Amniotic stem cell (primary cell): ENCODE measurements at regions not wholly inside any gene's neighbourhood (a gene's known extent, or its start where the extent isn't known, plus 50 kb on each side); places are given as distances from the start of the nearest gene placed in this dataset.
"Not testable (repeated sequence)": the region's sequence is repeated elsewhere in the genome, so short reads cannot be mapped to it uniquely, and the experiment has no call there.

Experiments
- DNase-seq: peaks from one replicate; lab custom pipeline; 2025; lab: John Stamatoyannopoulos, UW

GRCh38 chr2:167749016-167749415, 498.4 kb downstream of the STK39 start:
- no peak for DNase-seq

GRCh38 chr2:167748536-167748935, 498.9 kb downstream of the STK39 start:
- no peak for DNase-seq

- no peak for DNase-seq
These were observed 501.7 kb downstream of the STK39 start for GRCh38 chr2:167745667-167746066.

GRCh38 chr2:167739921-167740320, 507.5 kb downstream of the STK39 start:
- not testable (repeated sequence) for DNase-seq

- DNase-seq, result no peak
These were observed 513.6 kb downstream of the STK39 start for GRCh38 chr2:167733747-167734146.

- no peak for DNase-seq
These were observed 515.1 kb downstream of the STK39 start for GRCh38 chr2:167732326-167732725.

GRCh38 chr2:167729911-167730310, 517.5 kb downstream of the STK39 start:
- no peak for DNase-seq

- DNase-seq, result no peak
These were observed 520.6 kb downstream of the STK39 start for GRCh38 chr2:167726788-167727187.

- no peak for DNase-seq
These were observed 525.8 kb downstream of the STK39 start for GRCh38 chr2:167721593-167721992.

GRCh38 chr2:167719410-167719809, 528.0 kb downstream of the STK39 start:
- no peak for DNase-seq

GRCh38 chr2:167718560-167718959, 528.8 kb downstream of the STK39 start:
- DNase-seq, result no peak

GRCh38 chr2:167715932-167716331, 531.5 kb downstream of the STK39 start:
- DNase-seq, result no peak

GRCh38 chr2:167715498-167715897, 531.9 kb downstream of the STK39 start:
- DNase-seq, result not testable (repeated sequence)

- DNase-seq, result no peak
These were observed 535.1 kb downstream of the STK39 start for GRCh38 chr2:167712275-167712674.

GRCh38 chr2:167708998-167709397, 538.4 kb downstream of the STK39 start:
- DNase-seq, result no peak

- DNase-seq, result no peak
These were observed 540.6 kb downstream of the STK39 start for GRCh38 chr2:167706800-167707199.

- no peak for DNase-seq
These were observed 544.0 kb downstream of the STK39 start for GRCh38 chr2:167703441-167703840.

- DNase-seq, result no peak
These were observed 545.2 kb downstream of the STK39 start for GRCh38 chr2:167702227-167702626.

GRCh38 chr2:167701651-167702050, 545.7 kb downstream of the STK39 start:
- DNase-seq, result no peak

GRCh38 chr2:167697948-167698347, 549.4 kb downstream of the STK39 start:
- no peak for DNase-seq

GRCh38 chr2:167697194-167697593, 550.2 kb downstream of the STK39 start:
- DNase-seq, result no peak

GRCh38 chr2:167692936-167693335, 554.5 kb downstream of the STK39 start:
- no peak for DNase-seq

- no peak for DNase-seq
These were observed 555.2 kb downstream of the STK39 start for GRCh38 chr2:167692191-167692590.

GRCh38 chr2:167689444-167689843, 558.0 kb downstream of the STK39 start:
- no peak for DNase-seq

- no peak for DNase-seq
These were observed 560.7 kb downstream of the STK39 start for GRCh38 chr2:167686691-167687090.
